GM19438 (cell line): ENCODE measurements at regions not wholly inside any gene's neighbourhood (a gene's known extent, or its start where the extent isn't known, plus 50 kb on each side); places are given as distances from the start of the nearest gene placed in this dataset.

ENCODE experiments used
- ATAC-seq: cut with Tn5 transposase; IDR thresholded peaks from one replicate; pipeline ENCODE4 v1.9.1; 2021; ENCODE audit warnings: low read depth; ENCODE audit not compliant: unreplicated experiment

DNA sequence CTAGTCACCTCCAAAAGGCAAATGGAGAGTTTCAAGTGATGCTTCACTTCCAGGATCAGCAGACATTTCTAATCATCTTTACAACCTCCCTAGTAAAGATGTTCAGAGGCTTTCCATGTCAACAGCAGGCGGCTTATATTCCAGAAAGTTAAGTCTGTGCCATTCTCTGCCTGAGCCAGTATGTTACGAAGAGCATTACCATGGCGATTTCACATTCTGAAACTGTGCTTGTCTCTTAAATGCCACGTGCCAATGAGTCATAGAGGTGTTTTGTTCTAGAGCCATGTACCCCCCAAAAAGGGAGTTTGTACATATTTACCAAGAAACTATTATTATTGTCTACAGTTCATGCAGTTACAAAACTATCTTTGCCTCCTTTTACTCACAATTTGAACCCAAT lies 319.5 kb downstream of the FOXA2 start:
- ATAC-seq = no peak

DNA sequence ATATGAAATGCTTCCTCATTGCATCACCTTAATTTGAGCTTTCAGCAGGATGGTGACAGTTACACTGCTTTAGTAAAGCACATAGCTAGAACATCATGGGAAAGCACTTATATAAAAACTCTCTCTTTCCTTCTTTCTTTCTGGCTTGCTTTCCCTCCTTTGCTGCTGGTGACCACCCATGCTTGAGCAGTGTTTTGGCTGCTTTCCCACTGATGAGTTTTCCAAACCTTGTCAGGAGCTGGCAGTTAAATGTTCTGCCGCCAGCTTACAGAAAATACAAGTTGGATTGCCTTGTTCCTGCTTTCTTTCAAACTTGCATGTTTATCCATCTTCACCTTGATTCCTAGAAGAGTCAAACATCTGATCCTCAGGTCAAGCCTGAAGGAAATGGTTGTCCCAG lies 323.9 kb downstream of the FOXA2 start:
- no peak for ATAC-seq

DNA sequence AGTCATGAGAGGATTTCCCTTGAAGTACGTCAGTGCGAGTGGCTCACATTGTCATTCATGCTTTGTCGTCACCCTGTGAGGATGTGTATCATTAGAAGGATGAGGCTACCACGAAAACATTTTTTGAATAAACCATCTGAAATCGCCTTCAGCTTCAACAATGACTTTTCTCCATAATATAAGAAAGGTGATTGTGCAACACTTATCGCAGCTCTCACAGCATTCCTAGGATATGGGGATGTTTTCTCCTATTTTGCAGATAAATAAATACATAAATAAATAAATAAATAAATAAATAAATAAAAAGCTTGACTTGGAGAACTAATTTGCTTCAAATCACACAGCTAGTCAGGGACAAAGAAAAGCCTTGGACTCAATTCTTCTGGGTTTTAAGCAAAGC lies 326.5 kb downstream of the FOXA2 start:
- no peak for ATAC-seq

DNA sequence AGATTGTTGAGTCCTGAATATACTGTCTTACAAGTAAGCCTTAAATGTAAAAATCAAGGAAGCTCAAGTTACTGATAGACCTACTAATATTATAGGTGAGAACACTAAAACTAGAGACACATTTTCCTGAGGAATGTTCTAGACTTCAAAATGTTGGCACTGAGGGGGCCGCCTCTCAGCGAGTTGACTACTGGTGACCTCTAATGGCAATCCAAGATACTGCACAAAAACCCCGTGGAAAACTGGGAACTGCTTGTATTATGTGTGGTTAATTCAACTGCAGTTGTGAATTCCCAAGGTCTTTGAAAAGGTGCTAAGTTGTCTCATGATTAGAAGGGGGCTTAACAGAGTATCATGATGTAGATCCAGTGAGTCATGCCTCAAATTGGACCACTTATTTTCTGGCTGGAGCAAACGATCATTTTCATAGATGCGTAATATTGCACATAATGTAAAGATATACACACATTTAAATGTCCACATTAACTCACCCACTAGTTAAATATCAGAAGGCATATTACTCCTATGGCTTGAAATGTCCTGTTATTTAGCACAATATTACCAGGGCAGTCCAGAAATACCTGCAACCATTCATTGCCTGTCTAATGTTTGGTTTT lies 336.2 kb downstream of the FOXA2 start:
- no peak for ATAC-seq

DNA sequence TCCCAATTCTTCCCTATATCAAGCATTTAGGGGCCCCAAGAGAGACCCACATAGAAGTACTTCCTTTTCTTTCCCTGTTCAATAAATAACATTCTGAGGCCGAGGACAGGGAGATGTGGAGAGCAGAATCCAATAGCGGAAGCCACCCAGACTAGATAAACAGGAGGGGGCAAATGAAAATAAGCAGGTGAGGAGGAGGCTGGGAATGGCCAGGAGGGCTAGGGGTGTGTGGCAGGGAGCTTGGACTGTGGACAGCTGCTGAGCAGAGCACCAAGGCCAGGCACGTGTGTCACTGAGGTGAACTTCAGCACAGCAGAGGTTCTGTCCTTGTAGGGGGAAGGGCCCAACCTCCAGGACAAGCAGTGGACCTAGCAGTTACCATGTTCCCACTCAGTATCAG lies 339.2 kb downstream of the FOXA2 start:
- no peak for ATAC-seq

DNA sequence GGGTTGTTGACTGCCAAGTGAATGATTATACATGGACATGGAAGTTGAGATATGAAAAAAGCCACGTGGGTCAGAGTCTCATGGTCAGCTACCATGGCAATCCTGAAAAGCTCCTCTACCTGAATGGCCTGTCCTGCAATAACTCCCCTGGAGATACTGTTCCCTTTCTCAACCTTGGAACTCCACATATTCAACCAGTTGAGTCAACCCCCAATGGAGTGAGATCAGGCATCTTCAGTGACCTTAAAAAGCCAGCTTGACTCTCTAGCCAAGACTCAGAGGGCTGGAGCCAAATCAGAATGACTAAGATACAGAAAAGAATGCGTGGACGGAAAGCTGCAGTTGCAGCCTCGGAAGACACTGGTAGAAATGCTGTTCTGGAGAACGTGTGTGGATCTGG lies 341.3 kb downstream of the FOXA2 start:
- ATAC-seq = no peak

DNA sequence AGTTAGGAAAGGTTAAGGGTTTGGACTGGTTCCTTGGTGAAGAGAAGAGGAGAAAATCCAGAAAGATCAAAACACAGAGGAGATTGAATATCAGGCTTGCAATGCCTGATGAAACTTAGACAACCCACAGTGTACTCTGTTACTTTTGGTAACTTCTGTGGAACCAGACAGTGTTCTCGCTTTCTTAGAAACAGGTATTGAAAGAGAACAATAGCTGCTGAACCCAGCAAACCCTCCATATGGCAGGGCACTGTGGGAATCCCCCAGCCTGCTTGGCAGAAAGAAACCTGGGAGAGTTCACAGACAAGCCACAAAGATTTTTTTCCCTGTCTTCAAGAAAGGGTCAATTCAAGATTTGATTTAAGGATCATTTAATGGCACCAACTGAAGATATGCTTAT lies 342.8 kb downstream of the FOXA2 start:
- ATAC-seq = no peak

DNA sequence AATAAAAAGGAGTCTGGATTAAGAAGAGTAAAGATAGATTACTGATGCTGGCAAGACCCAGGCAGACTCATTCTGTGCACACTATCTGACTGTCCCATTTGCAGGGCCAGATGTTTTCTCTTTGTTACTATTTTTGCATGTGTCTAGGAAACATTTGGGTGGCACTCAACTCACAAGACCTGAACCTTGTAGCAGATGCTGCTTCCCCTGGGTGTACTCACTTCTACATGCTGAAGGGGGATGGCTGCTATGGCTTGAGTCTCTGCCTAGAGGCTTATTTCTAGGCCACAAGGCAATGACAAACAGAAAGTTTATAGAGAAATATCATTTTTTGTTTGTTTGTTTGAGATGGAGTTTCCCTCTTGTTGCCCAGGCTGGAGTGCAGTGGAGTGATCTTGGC lies 351.4 kb downstream of the FOXA2 start:
- no peak for ATAC-seq

DNA sequence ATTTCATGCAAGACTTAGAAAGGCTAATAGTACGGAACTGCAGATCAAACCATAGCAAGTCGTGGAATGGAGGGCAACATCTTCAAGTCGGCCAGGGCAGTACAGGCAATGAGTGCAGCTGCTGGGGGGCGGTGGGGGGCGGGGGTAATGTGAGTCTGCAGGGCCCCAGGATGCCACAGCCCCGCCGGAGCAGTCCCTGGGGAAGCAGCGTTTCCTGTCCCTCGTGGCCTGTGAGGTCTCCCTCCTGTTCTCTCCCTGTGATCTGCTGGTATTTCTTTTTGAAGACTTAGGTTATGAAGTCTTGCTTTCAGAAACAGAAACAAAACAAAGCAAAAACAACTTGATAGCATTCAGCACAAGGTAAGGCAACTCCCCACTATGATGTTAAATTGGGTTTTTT lies 351.9 kb downstream of the FOXA2 start:
- ATAC-seq = no peak

DNA sequence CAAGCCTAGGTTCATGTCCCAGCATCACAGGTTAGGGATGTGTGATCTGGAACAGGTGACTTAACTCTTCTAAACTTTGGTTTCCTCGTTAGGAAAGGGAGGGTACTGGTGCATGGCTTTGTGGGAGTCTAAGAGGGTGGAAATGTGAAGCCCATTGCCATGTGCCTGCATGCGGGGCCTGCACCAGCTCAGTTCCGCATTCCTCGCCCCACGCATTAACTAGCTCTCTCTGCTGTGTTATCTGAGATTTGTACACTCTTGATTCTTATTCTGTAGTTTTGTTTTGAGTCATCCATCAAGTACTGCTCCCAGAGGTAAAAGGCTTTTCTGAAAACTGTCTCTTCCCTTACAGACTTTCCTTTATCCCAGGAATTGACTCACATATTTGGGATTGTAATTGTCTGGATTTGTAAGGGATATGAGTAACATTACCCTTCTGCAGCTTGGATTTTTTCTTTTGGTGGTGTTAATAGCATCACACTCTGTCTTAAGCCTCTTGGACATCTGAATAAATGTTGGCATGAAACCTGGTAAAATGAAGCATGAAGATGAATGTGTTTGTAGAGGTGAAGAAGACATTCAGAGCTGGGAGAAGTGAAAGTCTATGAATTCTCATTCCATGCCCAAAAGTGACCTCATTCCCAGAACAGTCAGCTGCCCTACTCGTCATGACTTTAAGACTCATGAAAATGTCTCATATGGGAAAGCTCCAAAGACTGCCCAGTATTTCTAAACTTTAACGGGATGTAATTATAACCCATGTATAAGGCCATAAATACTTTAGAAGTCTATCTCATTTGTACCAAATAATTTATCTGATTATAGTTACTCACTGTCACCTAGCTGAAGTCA lies 357.3 kb downstream of the FOXA2 start:
- no peak for ATAC-seq

DNA sequence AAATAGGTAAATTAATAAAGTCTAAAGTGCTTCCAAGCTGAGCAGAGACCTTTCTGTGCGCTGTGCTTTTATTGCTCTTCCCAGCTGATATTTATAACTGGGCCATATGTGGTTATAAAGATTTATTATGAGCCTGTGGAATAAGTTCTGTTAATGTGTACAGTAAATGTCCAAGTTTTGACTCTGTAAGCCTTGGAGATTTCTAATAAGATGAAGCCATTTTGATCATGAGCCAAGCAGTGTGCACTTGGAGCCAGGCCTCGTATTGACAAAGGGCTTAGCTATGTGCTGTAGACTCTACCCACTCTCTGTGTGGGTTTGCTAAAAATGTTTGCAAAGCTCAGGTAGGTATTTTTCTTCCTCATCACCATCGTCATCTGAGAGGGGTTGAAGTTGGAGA lies 361.1 kb downstream of the FOXA2 start:
- no peak for ATAC-seq

DNA sequence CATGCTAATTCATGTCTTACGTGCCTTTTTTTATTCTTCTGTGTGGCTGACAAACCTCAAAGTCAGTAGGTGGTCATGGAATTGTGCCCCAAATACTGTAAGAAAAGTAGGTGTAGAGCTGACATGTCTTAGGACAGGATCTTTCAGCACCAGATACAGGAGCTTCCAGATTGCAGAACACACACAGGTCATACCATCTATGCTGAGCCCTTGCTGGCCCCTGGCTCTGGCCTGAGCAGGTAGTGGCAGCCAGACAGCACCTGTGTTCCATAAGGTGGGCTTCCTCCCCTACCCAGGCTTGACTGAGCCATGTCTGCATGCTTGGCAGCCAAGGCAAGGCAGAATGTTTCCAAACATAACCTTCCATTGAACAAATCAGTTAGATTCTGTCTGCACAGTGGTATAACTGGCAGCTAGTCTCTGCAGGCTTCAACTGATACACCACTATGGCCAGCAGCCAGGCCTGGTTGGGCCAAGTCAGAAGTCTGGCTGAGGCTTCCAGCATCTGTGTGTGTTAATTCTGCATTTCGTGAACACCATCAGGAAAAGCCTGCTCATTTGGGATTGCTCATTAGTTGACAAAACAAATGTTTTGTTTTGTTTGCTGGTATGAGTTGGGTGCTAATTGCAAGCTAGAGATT lies 366.5 kb downstream of the FOXA2 start:
- no peak for ATAC-seq

DNA sequence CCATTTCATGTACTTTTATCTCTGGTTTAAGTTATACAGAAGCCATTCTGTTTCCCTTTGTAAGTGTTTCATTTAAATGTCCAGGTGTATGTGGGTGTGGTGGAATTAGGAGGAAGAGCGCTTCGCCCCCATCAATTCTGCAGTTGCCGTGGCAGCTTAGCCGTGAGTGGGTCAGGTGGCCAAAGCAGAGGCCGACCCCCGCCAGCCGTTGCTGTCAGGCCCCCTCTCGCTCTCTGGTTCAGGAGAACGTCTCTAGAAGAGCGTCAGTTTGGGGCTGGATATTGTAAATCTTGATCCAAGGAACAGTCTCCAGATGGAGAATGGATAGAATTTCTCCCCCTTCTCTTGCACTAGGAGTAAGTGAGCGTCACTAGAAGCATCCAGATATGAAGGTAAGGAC lies 367.4 kb downstream of the FOXA2 start:
- ATAC-seq = no peak

DNA sequence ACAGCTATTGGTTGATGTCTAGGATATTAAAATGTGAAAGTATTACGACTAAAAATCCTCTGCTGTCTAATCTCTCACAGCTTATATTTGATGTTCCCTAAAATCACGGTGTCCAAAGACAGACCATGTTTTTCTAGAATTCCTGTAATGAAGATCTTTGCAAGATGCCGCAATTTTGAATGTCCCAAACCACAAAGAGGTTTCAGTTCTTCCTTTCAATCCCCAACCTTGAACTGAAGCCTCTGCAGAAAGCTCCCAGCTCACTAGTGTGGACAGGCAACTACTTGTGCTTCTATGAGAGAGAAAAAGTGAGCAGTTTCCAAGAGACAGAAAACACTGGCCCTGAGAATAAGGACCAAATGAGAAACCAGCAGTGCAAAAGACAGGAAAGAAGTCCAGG lies 370.1 kb downstream of the FOXA2 start:
- no peak for ATAC-seq

DNA sequence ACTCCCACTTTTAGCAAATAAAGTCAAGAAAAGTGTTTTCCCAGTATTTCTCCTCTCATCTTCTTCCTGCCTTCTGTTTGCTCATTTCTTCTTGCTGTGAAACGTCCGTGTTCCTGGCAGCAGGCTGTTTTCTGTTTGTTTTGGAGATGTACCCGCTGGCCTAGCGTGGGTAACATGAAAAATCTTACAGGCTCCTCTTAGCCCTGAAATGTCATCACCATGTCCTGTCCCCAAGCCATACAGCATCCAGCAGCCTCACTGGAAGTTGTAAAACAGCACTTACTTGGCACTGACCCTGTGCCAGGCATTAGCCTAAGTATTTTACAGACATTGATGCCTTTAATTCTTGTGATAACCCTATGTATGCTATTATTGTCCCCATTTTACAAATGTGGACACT lies 371.1 kb downstream of the FOXA2 start:
- ATAC-seq = no peak

DNA sequence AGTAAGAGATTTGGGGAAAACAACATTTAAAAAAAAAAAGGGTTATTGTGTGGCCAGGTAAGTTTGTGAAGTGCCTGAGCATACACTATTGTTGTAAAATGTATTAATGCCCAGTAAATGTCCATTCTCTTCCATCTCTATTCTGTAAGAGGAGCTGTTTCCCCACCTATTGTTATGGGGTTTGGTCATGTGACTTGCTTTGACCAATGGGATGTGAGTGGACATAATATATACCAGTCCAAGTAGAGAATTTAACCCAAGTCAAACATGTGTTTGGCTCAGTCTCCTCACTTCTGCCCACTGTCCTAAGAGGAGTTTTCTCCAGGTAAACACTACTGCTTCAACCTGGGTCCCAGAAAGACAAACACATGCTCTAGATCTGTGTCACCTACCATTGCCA lies 377.1 kb downstream of the FOXA2 start:
- ATAC-seq = no peak

DNA sequence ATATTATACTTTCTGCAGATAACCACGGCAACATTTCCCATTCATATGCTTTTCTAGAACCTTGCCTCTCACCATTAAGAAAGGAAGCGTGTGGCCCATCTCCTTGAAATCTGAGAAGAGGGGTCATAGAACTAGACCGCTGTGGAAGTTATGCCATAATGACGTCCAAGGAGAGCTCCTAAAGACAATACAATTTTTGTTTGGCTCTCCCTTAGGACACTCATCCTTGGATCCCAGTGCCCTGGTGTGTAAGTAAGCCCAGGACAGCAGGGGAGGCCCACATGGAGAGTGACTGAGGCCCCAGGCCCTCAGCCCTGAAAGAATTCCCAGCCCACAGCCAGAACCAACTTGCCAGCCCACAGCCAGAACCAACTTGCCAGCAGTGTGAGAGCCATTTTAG lies 379.6 kb downstream of the FOXA2 start:
- ATAC-seq = no peak

DNA sequence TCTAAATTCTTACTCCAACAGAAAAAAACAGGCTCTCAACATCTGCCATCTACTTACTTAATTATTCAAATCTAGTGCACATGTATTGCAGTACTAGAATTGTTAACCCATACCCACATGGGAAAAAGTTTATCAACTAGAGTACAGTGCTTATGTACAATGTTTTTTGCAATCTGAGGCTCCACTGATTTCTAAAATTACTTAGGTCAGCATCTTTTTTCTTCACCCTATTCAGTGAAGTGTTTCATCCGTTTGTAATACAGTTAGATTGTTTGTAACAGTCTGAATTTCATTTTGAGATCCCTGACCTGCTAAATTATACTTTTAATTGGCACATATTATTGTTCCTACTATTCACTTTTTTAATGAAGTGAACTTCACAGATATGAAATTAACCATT lies 402.2 kb downstream of the FOXA2 start:
- no peak for ATAC-seq

DNA sequence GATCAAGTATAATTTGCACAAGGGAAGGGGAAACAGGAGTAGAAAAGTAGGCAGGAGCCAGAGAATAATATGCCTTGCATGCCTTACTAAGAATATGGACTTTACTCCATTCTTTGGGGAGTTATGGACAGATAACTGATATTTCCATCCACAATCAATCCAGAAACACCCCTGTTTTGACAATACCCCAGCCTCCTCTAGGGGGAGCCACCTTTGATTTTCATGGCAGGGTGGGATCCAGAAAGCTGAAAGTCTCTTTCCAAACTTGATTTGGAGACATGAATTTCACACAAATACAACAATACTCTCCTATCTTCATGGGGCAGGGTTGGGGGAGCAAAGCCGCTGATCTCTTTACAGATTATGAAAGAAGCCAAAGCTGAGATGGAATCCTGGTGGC lies 404.1 kb downstream of the FOXA2 start:
- no peak for ATAC-seq

DNA sequence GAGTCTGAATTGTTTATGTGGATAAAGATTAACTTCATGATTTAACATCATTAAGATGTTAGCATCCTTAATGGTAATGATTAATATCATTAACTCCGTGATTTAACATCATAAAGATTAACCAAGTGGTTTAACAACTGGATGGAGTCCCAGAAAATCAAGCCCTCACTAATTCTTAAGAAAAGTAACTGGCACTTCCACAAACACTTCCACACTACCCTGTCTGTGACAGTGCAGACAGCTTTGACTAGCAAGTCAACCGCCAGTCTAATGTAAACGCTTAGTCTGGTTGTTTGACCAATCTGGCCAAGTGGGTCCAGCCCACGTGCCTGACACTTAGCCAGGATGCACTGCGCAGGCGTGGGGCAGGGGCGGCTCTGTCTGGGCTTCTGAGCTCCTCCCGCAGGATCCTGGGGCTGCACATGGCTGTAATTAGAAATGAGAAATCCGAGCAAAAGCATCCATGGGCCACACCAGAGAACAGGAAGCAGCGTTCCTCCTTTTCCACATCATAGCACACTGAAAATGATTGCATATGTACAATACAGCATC lies 424.2 kb downstream of the FOXA2 start:
- no peak for ATAC-seq

DNA sequence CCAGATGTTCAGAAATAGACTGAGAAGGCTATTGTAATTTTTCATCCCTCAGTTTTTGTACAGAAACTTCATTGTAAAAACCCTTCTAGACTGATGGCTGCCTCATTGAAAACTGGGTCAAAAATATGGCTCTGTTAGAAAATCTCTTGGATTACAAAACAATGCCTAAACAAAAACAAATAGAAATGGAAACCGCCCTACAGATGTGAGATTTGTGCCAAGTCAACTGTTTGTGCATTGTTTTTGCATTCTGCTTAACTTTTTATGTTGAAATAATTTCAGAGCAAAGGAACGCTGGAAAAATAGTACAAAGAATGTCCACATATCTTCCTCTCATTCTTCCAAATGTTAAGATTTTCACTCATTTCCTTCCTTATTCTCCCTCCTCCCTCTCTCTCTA lies 425.1 kb downstream of the FOXA2 start:
- no peak for ATAC-seq

DNA sequence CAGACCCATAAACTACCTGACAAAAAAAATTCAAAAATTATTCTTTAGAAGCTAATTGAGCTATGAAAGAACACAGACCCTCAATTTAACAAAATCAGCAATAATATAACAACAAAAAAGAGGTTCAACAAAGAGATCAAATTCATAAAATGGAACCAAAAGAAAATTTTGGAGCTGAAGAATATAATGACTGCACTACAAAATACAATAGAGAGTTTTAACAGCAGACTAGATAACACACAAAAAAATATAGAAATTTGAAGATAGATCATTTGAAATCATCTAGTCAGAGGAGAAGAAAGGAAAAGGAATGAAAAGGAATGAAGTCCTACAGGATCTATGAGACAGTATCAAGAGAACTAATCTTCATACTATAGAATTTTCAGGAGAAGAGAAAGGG lies 422.1 kb downstream of the PAX1 start:
- no peak for ATAC-seq
